GM23338 (cell line): ENCODE measurements at regions not wholly inside any gene's neighbourhood (a gene's known extent, or its start where the extent isn't known, plus 50 kb on each side); places are given as distances from the start of the nearest gene placed in this dataset.

Experiments
- CREB1 ChIP-seq: fragments of 250-450 bp; sonication (Bioruptor Pico); IDR thresholded peaks from 2 replicates; pipeline ENCODE4 v1.5.0; 2020; ENCODE audit warnings: low read depth, mild to moderate bottlenecking, moderate library complexity
- CTCF ChIP-seq, 2 experiments: fragments of 200-600 bp in 1 of 2; sonication (generic) in 1 of 2; conservative IDR thresholded peaks; 2 replicates each; pipeline versions ENCODE4 v1.5.1 to v1.6.1; 2016 to 2017; ENCODE audit warnings: antibody characterized with exemption in 2 of 2, low read depth in 2 of 2, mild to moderate bottlenecking in 2 of 2, moderate library complexity in 1 of 2
- EZH2 ChIP-seq: fragments of 200-600 bp; sonication (generic); IDR thresholded peaks from one replicate; pipeline ENCODE4 v1.8.0; 2017; ENCODE audit warnings: antibody characterized with exemption, mild to moderate bottlenecking, low read depth; ENCODE audit not compliant: unreplicated experiment
- EZH2phosphoT487 ChIP-seq: fragments of 200-600 bp; sonication (generic); IDR thresholded peaks from one replicate; pipeline ENCODE4 v1.8.1; 2018; ENCODE audit warnings: antibody characterized with exemption; ENCODE audit not compliant: unreplicated experiment
- JUNB ChIP-seq: IDR thresholded peaks from one replicate; pipeline ENCODE4 v1.6.1; 2016; ENCODE audit warnings: antibody characterized with exemption; ENCODE audit not compliant: unreplicated experiment
- NANOG ChIP-seq: IDR thresholded peaks from 2 replicates; pipeline ENCODE4 v1.6.1; 2016; ENCODE audit warnings: antibody characterized with exemption, borderline replicate concordance
- POLR2AphosphoS5 ChIP-seq: IDR thresholded peaks from 2 replicates; pipeline ENCODE4 v1.6.1; 2016; ENCODE audit warnings: antibody characterized with exemption, low read depth
- REST ChIP-seq: IDR thresholded peaks from one replicate; pipeline ENCODE4 v1.6.1; 2018; ENCODE audit warnings: antibody characterized with exemption; ENCODE audit not compliant: unreplicated experiment
- STAT1 ChIP-seq: IDR thresholded peaks from one replicate; pipeline ENCODE4 v1.6.1; 2016; ENCODE audit warnings: antibody characterized with exemption; ENCODE audit not compliant: unreplicated experiment
- ZNF114 ChIP-seq: fragments of 250-450 bp; sonication (Bioruptor Pico); IDR thresholded peaks from 2 replicates; pipeline ENCODE4 v1.5.0; 2020; ENCODE audit warnings: mild to moderate bottlenecking, moderate library complexity
- ZNF331 ChIP-seq: fragments of 250-450 bp; sonication (Bioruptor Pico); IDR thresholded peaks from 2 replicates; pipeline ENCODE4 v1.5.0; 2020; ENCODE audit warnings: low read depth, mild to moderate bottlenecking, moderate library complexity

- TF ChIP-seq CTCF (conservative IDR thresholded peaks at IDR 0.05; ENCODE audit: low read depth in 2 of 2) (no peak), JUNB (no peak), STAT1 (no peak), ZNF114 (no peak), EZH2 (no peak), REST (no peak), POLR2AphosphoS5 (no peak), CREB1 (CRISPR knock-in tag) (no peak), EZH2phosphoT487 (no peak), ZNF331 (CRISPR knock-in tag) (no peak), NANOG (no peak)
Measured at GRCh38 chr4:44845993-44846392, 119.6 kb upstream of the GNPDA2 start.
